GM12878 (cell line): ENCODE measurements at regions not wholly inside any gene's neighbourhood (a gene's known extent, or its start where the extent isn't known, plus 50 kb on each side); places are given as distances from the start of the nearest gene placed in this dataset.
A peak's percentile ranks its signal among the peaks of the same experiment; 100 is the strongest.

ENCODE experiments used
- ATAC-seq: fragments of 200-7000 bp; cut with Tn5 transposase; 3 replicates; pipeline ENCODE4 v1.9.1; 2020; ENCODE audit warnings: mild to moderate bottlenecking, moderate library complexity
- BruUV-seq: library from RNA; stranded (reverse); fragments of 400-500 nt; replicated peaks from 2 replicates; lab custom pipeline; 2021; lab: Mats Ljungman, UMichigan
- CTCF ChIA-PET: fragments of 300-600 bp; sonication (Branson Sonifier 250); formaldehyde crosslinking; extraction: SDS; loops from one replicate; lab custom pipeline; 2021; ENCODE audit warnings: inconsistent platforms; lab: Yijun Ruan, JAX
- POLR2A ChIA-PET: fragments of 350-600 bp; formaldehyde crosslinking; extraction: SDS; loops from one replicate; lab custom pipeline; 2021; ENCODE audit warnings: inconsistent platforms; lab: Charles Lee
- RAD21 ChIA-PET: fragments of 300-600 bp; sonication (Branson Sonifier 250); formaldehyde crosslinking; loops from one replicate; lab custom pipeline; 2023; ENCODE audit warnings: antibody characterized with exemption; ENCODE audit not compliant: unreplicated experiment; lab: Charles Lee
- SMC1A ChIA-PET: fragments of 300-600 bp; sonication (Branson Sonifier 250); formaldehyde crosslinking; loops from one replicate; lab custom pipeline; 2023; ENCODE audit not compliant: unreplicated experiment, uncharacterized antibody; lab: Charles Lee
- DNase-seq: peaks from one replicate; pipeline ENCODE4 v3.0.0-alpha.2; 2011; ENCODE audit warnings: low read depth, low spot score
- FAIRE-seq: peaks from 3 replicates; lab custom pipeline; 2011; peaks lifted over from hg19 to GRCh38; lab: Jason Lieb, UNC
- H2AFZ ChIP-seq: 2 replicates; pipeline ENCODE4 v1.6.0; 2011; ENCODE audit warnings: low read depth, low read length, control low read depth; ENCODE audit not compliant: control insufficient read depth
- H3K27ac ChIP-seq: 2 replicates; pipeline ENCODE4 v1.5.1; 2011; ENCODE audit warnings: control low read depth; ENCODE audit not compliant: control insufficient read depth, insufficient read depth
- H3K27me3 ChIP-seq, 2 experiments: replicated peaks in 1 of 2; 2 replicates each; pipeline versions ENCODE4 v1.6.0 to v1.6.1; 2011; ENCODE audit warnings: low read length in 1 of 2; ENCODE audit not compliant: control insufficient read depth in 2 of 2, insufficient read depth in 2 of 2
- H3K36me3 ChIP-seq, 2 experiments: 2 replicates each; pipeline ENCODE4 v1.5.1; 2011; ENCODE audit warnings: low read length in 1 of 2; ENCODE audit not compliant: control insufficient read depth in 2 of 2, insufficient read depth in 2 of 2
- H3K4me1 ChIP-seq: 2 replicates; pipeline ENCODE4 v1.6.1; 2011; ENCODE audit warnings: mild to moderate bottlenecking, low read length, moderate library complexity, mixed read lengths; ENCODE audit not compliant: control insufficient read depth, insufficient read depth
- H3K4me2 ChIP-seq: 2 replicates; pipeline ENCODE4 v1.6.0; 2011; ENCODE audit warnings: control low read depth; ENCODE audit not compliant: control insufficient read depth, insufficient read depth
- H3K4me3 ChIP-seq: fragments of 200-600 bp; sonication (generic); 2 replicates; pipeline ENCODE4 v1.5.1; 2016
- H3K79me2 ChIP-seq: 2 replicates; pipeline ENCODE4 v1.6.0; 2011; ENCODE audit warnings: low read length; ENCODE audit not compliant: control insufficient read depth, insufficient read depth
- H3K9ac ChIP-seq: 2 replicates; pipeline ENCODE4 v1.8.0; 2011; ENCODE audit warnings: low read length, control low read depth, mixed read lengths; ENCODE audit not compliant: control insufficient read depth, insufficient read depth
- H3K9me3 ChIP-seq: replicated peaks from 3 replicates; pipeline ENCODE4 v1.5.1; 2011; ENCODE audit warnings: mild to moderate bottlenecking, low read length; ENCODE audit not compliant: control insufficient read depth, insufficient read depth
- H4K20me1 ChIP-seq: 2 replicates; pipeline ENCODE4 v1.6.0; 2011; ENCODE audit not compliant: control insufficient read depth, insufficient read depth
- ATF2 ChIP-seq: IDR thresholded peaks from 2 replicates; pipeline ENCODE4 v1.6.1; 2012; ENCODE audit warnings: low read length, inconsistent platforms
- BCL11A ChIP-seq: IDR thresholded peaks from 2 replicates; pipeline ENCODE4 v1.6.1; 2011; ENCODE audit warnings: low read depth, low read length
- CHD1 ChIP-seq: IDR thresholded peaks from 2 replicates; pipeline ENCODE4 v1.6.1; 2012; ENCODE audit warnings: low read depth, low read length, improper control_type of control experiment
- EED ChIP-seq: sonication (generic); IDR thresholded peaks from 2 replicates; pipeline ENCODE4 v1.6.1; 2016; ENCODE audit warnings: antibody characterized with exemption, low read depth
- JUND ChIP-seq: IDR thresholded peaks from 2 replicates; pipeline ENCODE4 v1.6.1; 2012; ENCODE audit warnings: low read depth, mild to moderate bottlenecking, low read length, improper control_type of control experiment, moderate library complexity
- KAT2A ChIP-seq: conservative IDR thresholded peaks from 2 replicates; pipeline ENCODE4 v1.6.1; 2011; ENCODE audit warnings: low read depth, low read length; ENCODE audit not compliant: control insufficient read depth
- KDM1A ChIP-seq: fragments of 200-600 bp; sonication (generic); IDR thresholded peaks from 2 replicates; pipeline ENCODE4 v1.6.1; 2016; ENCODE audit warnings: borderline replicate concordance
- MTA2 ChIP-seq: fragments of 450-650 bp; IDR thresholded peaks from 2 replicates; pipeline ENCODE4 v1.6.1; 2016; ENCODE audit warnings: low read depth, mild to moderate bottlenecking, moderate library complexity
- MYB ChIP-seq: fragments of 150-350 bp; IDR thresholded peaks from 2 replicates; pipeline ENCODE4 v1.6.1; 2014; ENCODE audit warnings: mild to moderate bottlenecking, low read depth, low read length, borderline replicate concordance
- NFYA ChIP-seq: IDR thresholded peaks from 2 replicates; pipeline ENCODE4 v1.6.1; 2011; ENCODE audit warnings: low read depth, mild to moderate bottlenecking, low read length, improper control_type of control experiment, borderline replicate concordance
- NR2C1 ChIP-seq: fragments of 450-650 bp; IDR thresholded peaks from 2 replicates; pipeline ENCODE4 v1.6.1; 2017; ENCODE audit warnings: antibody characterized with exemption, mild to moderate bottlenecking, moderate library complexity
- RUNX3 ChIP-seq: IDR thresholded peaks from 2 replicates; pipeline ENCODE4 v1.6.1; 2012; ENCODE audit warnings: low read length, inconsistent platforms
- SREBF1 ChIP-seq: IDR thresholded peaks from 2 replicates; pipeline ENCODE4 v1.6.1; 2012; ENCODE audit warnings: mild to moderate bottlenecking, low read length
- SRF ChIP-seq, 2 experiments: IDR thresholded peaks; 2 replicates each; pipeline ENCODE4 v1.6.1; 2011; ENCODE audit warnings: low read depth in 2 of 2, low read length in 2 of 2, mild to moderate bottlenecking in 1 of 2, moderate library complexity in 1 of 2
- TCF7 ChIP-seq: IDR thresholded peaks from 2 replicates; pipeline ENCODE4 v1.6.1; 2014; ENCODE audit warnings: antibody characterized with exemption, borderline replicate concordance
- WGBS: methylation state at CpG from one replicate; pipeline ENCODE4 v1.1.6; 2016; ENCODE audit warnings: low lambda C conversion rate; ENCODE audit not compliant: insufficient replicate concordance, insufficient coverage; ENCODE audit errors: missing lambda C conversion rate; 5-methylcytosine and 5-hydroxymethylcytosine counted together
- in situ Hi-C: fragments of 300-500 bp; cut with MboI; formaldehyde crosslinking; loops from 9 replicates; pipeline ENCODE4 v1.14.3; 2018; ENCODE audit warnings: mixed read lengths
- intact Hi-C: fragments of 100-400 bp; cut with micrococcal nuclease; formaldehyde crosslinking; loops from one replicate; pipeline ENCODE4 v1.14.2; 2022; ENCODE audit not compliant: unreplicated experiment
- TF ChIP-seq, protein P1 (sequence below): fragments of 450-650 bp; IDR thresholded peaks from 2 replicates; pipeline ENCODE4 v1.6.1; 2017; ENCODE audit warnings: mild to moderate bottlenecking, low read depth, inconsistent platforms; ENCODE audit not compliant: poor library complexity, severe bottlenecking

DNA sequence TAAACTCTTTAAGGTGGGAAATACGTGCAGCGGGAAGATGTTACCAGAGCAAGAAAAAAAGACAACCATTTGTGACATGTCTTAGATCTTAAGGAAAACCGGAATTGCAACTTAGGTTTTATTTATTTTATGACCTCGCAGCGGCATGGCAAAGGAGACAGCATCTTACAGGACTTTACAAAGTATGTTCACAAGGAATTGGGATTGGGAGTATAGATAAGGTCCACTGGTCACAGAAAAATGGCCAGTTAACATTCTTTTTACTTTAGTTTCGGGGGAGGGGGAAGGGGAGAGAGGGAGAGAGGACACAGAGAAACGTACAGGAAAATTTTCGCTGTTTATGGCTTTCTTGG, 104.5 kb upstream of the DIAPH3 start:
- Histone ChIP-seq H3K9ac (no peak overlapping the region; the same call in 1 of the 2 replicates), H3K36me3 (no peaks in the 10 kb centered on the region), H4K20me1 (no peaks in the 10 kb centered on the region), H3K79me2 (no peaks in the 10 kb centered on the region), H2AFZ (peak overlapping the region; percentile 75), H3K9me3 (no peaks in the 10 kb centered on the region), H3K27me3 (no peaks in the 10 kb centered on the region), H3K4me2 (peak overlapping the region; percentile 59), H3K27ac (no peak overlapping the region), H3K4me3 (peak overlapping the region; percentile 63), H3K4me1 (no peaks in the 10 kb centered on the region)
- FAIRE-seq = no peak
- TF ChIP-seq BCL11A (no peak), NFYA (no peak), KDM1A (no peak), SRF (IDR thresholded peaks at IDR 0.05; ENCODE audit: low read depth in 2 of 2, low read length in 2 of 2) (no peak), MYB (no peak), EED (no peak)
- no TSS peak for BruUV-seq
- DNase-seq = no peak
- intact Hi-C loops (no loop called here), in situ Hi-C loops (no loop called here)
- CTCF ChIA-PET = no interaction called here
- RAD21 ChIA-PET = no interaction called here
- no peak for ATAC-seq
- POLR2A ChIA-PET = no interaction called here
- SMC1A ChIA-PET = no interaction called here
- 32% methylated on average over 8 of the region's 8 CpGs for WGBS

- no peaks in the 10 kb centered on the region for H3K36me3 ChIP-seq
- no peak overlapping the region for H3K9ac ChIP-seq
- H3K4me2 ChIP-seq = no peak overlapping the region
- RAD21 ChIA-PET = no interaction called here
- no peak for FAIRE-seq
- H3K4me3 ChIP-seq = no peak overlapping the region
- H3K9me3 ChIP-seq = no peaks in the 10 kb centered on the region
- H2AFZ ChIP-seq = no peak overlapping the region
- no peak overlapping the region for H3K27ac ChIP-seq
- H4K20me1 ChIP-seq = no peaks in the 10 kb centered on the region
- DNase-seq = no peak
- no TSS peak for BruUV-seq
- POLR2A ChIA-PET = no interaction called here
- no peaks in the 10 kb centered on the region for H3K4me1 ChIP-seq
- in situ Hi-C loops (no loop called here), intact Hi-C loops (no loop called here)
- no peaks in the 10 kb centered on the region for H3K27me3 ChIP-seq
- CTCF ChIA-PET = no interaction called here
- no peaks in the 10 kb centered on the region for H3K79me2 ChIP-seq
- no peak for ATAC-seq
- SMC1A ChIA-PET = no interaction called here
- no peak for TF ChIP-seq NR2C1
- no peak for TF ChIP-seq TCF7
- TF ChIP-seq RUNX3 = no peak
- TF ChIP-seq MTA2 = no peak
- no peak for TF ChIP-seq SREBF1
- no peak for TF ChIP-seq JUND
- TF ChIP-seq ATF2 = no peak
- no peak for TF ChIP-seq CHD1
- TF ChIP-seq, protein P1, sequence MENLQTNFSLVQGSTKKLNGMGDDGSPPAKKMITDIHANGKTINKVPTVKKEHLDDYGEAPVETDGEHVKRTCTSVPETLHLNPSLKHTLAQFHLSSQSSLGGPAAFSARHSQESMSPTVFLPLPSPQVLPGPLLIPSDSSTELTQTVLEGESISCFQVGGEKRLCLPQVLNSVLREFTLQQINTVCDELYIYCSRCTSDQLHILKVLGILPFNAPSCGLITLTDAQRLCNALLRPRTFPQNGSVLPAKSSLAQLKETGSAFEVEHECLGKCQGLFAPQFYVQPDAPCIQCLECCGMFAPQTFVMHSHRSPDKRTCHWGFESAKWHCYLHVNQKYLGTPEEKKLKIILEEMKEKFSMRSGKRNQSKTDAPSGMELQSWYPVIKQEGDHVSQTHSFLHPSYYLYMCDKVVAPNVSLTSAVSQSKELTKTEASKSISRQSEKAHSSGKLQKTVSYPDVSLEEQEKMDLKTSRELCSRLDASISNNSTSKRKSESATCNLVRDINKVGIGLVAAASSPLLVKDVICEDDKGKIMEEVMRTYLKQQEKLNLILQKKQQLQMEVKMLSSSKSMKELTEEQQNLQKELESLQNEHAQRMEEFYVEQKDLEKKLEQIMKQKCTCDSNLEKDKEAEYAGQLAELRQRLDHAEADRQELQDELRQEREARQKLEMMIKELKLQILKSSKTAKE = no peak
- TF ChIP-seq KAT2A = no peak
Observed at GRCh38 chr13:60273971-60274527, 110.3 kb upstream of the DIAPH3 start.
